ENCODE measurements at regions not wholly inside any gene's neighbourhood (a gene's known extent, or its start where the extent isn't known, plus 50 kb on each side); places are given as distances from the start of the nearest gene placed in this dataset.

GRCh38 chr12:73612551-73612950 lies 925.1 kb upstream of the ATXN7L3B start:
- TF ChIP-seq CTCF (IDR thresholded peaks at IDR 0.05; ENCODE audit: low read depth, low read length, missing control alignments), result no peak
- Histone ChIP-seq H3K27ac (no peak overlapping the region), H3K36me3 (replicated peaks) (no peaks in the 10 kb centered on the region), H3K4me3 (ENCODE audit: low read depth, low read length) (no peak overlapping the region), H3K27me3 (replicated peaks) (no peaks in the 10 kb centered on the region)
- in situ Hi-C loops (cut with HindIII; ENCODE audit: low pct_ligation_motif_present, low sequenced_read_pairs), result no loop called here
- no peak for DNase-seq

DNA sequence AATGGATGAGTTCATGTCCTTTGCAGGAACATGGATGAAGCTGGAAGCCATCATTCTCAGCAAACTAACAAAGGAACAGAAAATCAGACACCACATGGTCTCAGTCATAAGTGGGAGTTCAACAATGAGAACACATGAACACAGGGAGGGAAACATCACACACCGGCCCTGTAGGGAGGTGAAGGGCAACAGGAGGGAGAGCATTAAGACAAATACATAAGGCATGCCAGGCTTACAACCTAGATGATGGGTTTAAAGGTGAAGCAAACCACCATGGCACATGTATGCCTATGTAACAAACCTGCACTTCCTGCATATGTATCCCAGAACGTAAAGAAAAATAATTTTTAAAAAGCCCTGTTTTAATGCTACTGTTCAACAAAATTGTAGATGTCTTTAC lies 914.2 kb upstream of the ATXN7L3B start:
- no peak for DNase-seq
- Histone ChIP-seq H3K27ac (no peak overlapping the region), H3K36me3 (replicated peaks) (no peaks in the 10 kb centered on the region), H3K4me3 (ENCODE audit: low read depth, low read length) (no peak overlapping the region), H3K27me3 (replicated peaks) (no peaks in the 10 kb centered on the region)
- TF ChIP-seq CTCF (IDR thresholded peaks at IDR 0.05; ENCODE audit: low read depth, low read length, missing control alignments), result no peak
- in situ Hi-C loops (cut with HindIII; ENCODE audit: low pct_ligation_motif_present, low sequenced_read_pairs), result no loop called here

- in situ Hi-C loops (cut with HindIII; ENCODE audit: low pct_ligation_motif_present, low sequenced_read_pairs), result no loop called here
- no peak for TF ChIP-seq CTCF (IDR thresholded peaks at IDR 0.05; ENCODE audit: low read depth, low read length, missing control alignments)
- Histone ChIP-seq H3K4me3 (ENCODE audit: low read depth, low read length) (no peak overlapping the region), H3K36me3 (replicated peaks) (no peaks in the 10 kb centered on the region), H3K27ac (no peak overlapping the region), H3K27me3 (replicated peaks) (no peaks in the 10 kb centered on the region)
- no peak for DNase-seq
Observed at GRCh38 chr12:73625226-73625625, 912.4 kb upstream of the ATXN7L3B start.

DNA sequence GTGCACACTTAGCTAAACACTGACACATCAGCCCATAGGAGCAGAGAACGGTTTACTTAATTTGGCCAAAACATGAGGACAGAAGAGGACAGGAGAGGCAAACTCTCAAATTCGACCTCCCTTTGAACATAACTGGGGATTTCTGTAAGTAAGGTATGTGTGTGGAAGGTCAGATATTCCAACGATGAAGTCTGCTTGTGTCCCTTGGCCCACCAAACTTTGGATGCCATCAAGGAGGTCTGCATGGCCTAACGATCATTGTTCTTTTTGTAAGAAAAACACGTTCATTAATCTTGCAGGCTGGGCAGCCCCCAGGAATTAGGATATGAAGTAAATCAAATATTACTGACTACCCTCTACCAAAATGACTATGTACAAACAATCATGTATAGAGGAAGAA lies 908.5 kb upstream of the ATXN7L3B start:
- Histone ChIP-seq H3K27ac (no peak overlapping the region), H3K4me3 (ENCODE audit: low read depth, low read length) (no peak overlapping the region), H3K27me3 (replicated peaks) (no peaks in the 10 kb centered on the region), H3K36me3 (replicated peaks) (no peaks in the 10 kb centered on the region)
- DNase-seq, result no peak
- TF ChIP-seq CTCF (IDR thresholded peaks at IDR 0.05; ENCODE audit: low read depth, low read length, missing control alignments), result no peak
- in situ Hi-C loops (cut with HindIII; ENCODE audit: low pct_ligation_motif_present, low sequenced_read_pairs), result no loop called here

DNA sequence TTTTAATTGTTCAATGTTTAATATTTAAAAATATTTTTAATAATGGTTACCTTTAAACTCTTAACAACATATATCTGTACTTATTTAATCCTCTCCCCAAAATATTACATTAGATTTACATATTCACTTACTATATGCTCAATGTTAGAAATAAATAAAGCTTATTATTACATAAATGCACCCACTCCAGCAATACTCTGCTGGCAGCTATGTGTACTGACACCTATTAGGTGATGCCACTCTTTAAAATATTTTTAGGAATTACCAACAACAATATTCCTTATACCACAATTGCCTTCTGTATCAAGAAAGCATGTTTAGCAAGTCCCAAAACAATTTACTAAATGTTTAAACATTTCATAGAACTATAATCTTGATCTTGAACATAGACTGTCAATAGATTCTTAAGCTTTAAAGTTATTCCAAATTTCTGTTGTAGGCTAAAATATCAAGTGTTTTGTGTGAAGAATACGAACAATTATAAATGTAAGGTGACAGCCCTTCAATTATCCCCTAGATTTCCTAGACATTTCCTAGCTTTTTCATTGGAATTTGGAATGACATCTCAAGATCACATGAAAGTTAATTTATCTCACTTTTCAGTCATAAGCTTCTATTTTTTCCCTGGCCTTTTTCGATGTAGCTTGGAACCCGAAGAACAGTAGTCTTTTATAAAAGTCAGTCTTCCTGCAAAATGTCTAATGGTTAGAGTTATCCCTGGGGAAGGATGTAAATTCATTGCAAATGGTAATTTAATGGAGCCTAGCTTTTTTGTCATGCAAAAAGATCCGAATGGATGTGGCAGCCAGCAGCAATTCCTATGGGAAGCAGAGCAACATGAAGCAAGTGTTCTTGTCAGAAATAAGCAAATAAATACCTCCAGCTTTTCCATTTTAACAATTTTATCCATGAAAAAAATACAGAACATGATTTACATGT lies 907.5 kb upstream of the ATXN7L3B start:
- no peaks in the 10 kb centered on the region for H3K36me3 ChIP-seq (replicated peaks)
- no peaks in the 10 kb centered on the region for H3K27me3 ChIP-seq (replicated peaks)
- DNase-seq, result no peak
- in situ Hi-C loops (cut with HindIII; ENCODE audit: low pct_ligation_motif_present, low sequenced_read_pairs), result no loop called here
- H3K4me3 ChIP-seq (ENCODE audit: low read depth, low read length), result no peak overlapping the region
- peak; percentile 3 for TF ChIP-seq CTCF (IDR thresholded peaks at IDR 0.05; ENCODE audit: low read depth, low read length, missing control alignments)
- H3K27ac ChIP-seq, result no peak overlapping the region

All from brain microvascular endothelial cell (primary cell).